ENCODE measurements at regions not wholly inside any gene's neighbourhood (a gene's known extent, or its start where the extent isn't known, plus 50 kb on each side); places are given as distances from the start of the nearest gene placed in this dataset.

GRCh38 chr11:92644595-92645445 is 324.6 kb upstream of the MTNR1B start:
- WGBS, 3 donors, result 79 to 87% (median 80%) methylated on average over 10 of the region's 10 CpGs
- Histone ChIP-seq H3K9me3 (no peaks in the 10 kb centered on the region), H3K4me1 (ENCODE audit: insufficient read depth) (no peaks in the 10 kb centered on the region), H3K27me3 (no peaks in the 10 kb centered on the region), H3K27ac (no peak overlapping the region), H3K36me3 (no peaks in the 10 kb centered on the region), H3K4me3 (no peak overlapping the region)
- TF ChIP-seq POLR2A (IDR thresholded peaks at IDR 0.05) (no peak), CTCF (IDR thresholded peaks at IDR 0.05) (no peak), EP300 (IDR thresholded peaks at IDR 0.05) (no peak)
- DNase-seq, result no peak
- intact Hi-C loops (cut with DNase I), result loop anchor here in 1 of 4 donors (2.0 kb wide), 1 partner anchor 26 kb away; no protein-coding TSS in a partner anchor

- intact Hi-C loops (cut with DNase I), result no loop called here
- TF ChIP-seq EP300 (IDR thresholded peaks at IDR 0.05) (no peak), POLR2A (IDR thresholded peaks at IDR 0.05) (no peak), CTCF (IDR thresholded peaks at IDR 0.05) (no peak)
- Histone ChIP-seq H3K4me1 (ENCODE audit: insufficient read depth) (no peaks in the 10 kb centered on the region), H3K4me3 (no peak overlapping the region), H3K36me3 (no peaks in the 10 kb centered on the region), H3K27me3 (no peaks in the 10 kb centered on the region), H3K27ac (no peak overlapping the region), H3K9me3 (no peaks in the 10 kb centered on the region)
- DNase-seq, result no peak
- WGBS, 3 donors, result 89 to 94% (median 92%) methylated on average over 2 of the region's 2 CpGs
Measured at GRCh38 chr11:92651159-92651558, 318.3 kb upstream of the MTNR1B start.

- H3K36me3 ChIP-seq, result no peaks in the 10 kb centered on the region
- no peak for DNase-seq
- no peak overlapping the region for H3K4me3 ChIP-seq
- H3K27me3 ChIP-seq, result no peaks in the 10 kb centered on the region
- no peak overlapping the region for H3K27ac ChIP-seq
- intact Hi-C loops (cut with DNase I), result no loop called here
- TF ChIP-seq CTCF (IDR thresholded peaks at IDR 0.05) (no peak), EP300 (IDR thresholded peaks at IDR 0.05) (no peak), POLR2A (IDR thresholded peaks at IDR 0.05) (no peak)
- no peaks in the 10 kb centered on the region for H3K4me1 ChIP-seq (ENCODE audit: insufficient read depth)
- no peaks in the 10 kb centered on the region for H3K9me3 ChIP-seq
Measured at GRCh38 chr11:92653454-92653853, 316.0 kb upstream of the MTNR1B start.

DNA sequence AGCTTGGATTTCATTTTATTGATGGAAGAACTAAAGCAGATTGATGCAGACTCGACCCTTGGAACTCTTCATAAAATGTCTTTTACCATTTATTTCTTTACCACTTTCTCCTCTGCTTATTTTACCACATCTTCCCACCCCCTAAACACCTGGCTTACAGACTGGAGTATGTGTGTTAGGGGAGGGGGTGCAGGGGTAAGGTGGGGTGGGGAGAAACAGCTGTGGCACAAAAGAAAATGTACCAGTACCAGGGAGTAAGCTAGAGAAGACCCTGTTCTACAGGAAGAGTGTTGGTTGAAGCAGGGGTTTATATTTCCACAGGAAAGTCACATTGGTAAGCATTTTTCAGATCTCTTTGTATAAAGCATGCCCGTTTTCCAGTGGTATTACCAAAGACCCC is 312.7 kb upstream of the MTNR1B start:
- H3K4me1 ChIP-seq (ENCODE audit: insufficient read depth), result no peaks in the 10 kb centered on the region
- no peaks in the 10 kb centered on the region for H3K27me3 ChIP-seq
- TF ChIP-seq POLR2A (IDR thresholded peaks at IDR 0.05), result no peak
- TF ChIP-seq CTCF (IDR thresholded peaks at IDR 0.05), result no peak
- TF ChIP-seq EP300 (IDR thresholded peaks at IDR 0.05), result no peak
- no peak overlapping the region for H3K27ac ChIP-seq
- H3K36me3 ChIP-seq, result no peaks in the 10 kb centered on the region
- WGBS, 3 donors, result 69 to 84% (median 75%) methylated on average over 2 of the region's 2 CpGs
- no peaks in the 10 kb centered on the region for H3K9me3 ChIP-seq
- DNase-seq, result no peak
- H3K4me3 ChIP-seq, result no peak overlapping the region
- intact Hi-C loops (cut with DNase I), result no loop called here
